ENCODE measurements at regions not wholly inside any gene's neighbourhood (a gene's known extent, or its start where the extent isn't known, plus 50 kb on each side); places are given as distances from the start of the nearest gene placed in this dataset.

DNA sequence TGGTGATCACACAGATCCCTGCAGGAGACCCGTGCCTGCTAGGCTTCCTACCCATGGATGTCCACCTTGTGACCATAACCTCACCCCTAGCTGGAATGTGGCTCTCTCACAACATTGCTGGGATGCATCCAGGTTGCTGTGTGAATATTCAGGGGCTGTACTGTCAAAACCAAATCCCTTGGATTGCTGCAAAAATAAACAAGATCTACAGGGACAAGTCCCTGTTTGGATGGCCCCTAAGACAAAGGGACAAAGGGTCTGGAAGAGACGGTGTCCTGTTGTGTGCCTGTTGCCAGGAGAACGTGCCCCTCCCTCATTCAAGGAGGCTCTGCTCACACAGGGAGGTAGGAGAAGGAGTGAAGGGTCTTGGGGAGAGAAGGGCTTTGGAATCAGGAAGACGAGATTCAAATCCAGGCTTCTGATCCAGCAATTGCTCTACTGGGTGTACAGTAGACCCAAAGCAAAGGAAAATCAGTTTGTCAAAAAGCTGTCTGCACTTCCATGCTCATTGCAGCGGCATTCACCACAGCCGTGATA is 89.2 kb upstream of the WASF3 start:
- TF ChIP-seq, protein P1, sequence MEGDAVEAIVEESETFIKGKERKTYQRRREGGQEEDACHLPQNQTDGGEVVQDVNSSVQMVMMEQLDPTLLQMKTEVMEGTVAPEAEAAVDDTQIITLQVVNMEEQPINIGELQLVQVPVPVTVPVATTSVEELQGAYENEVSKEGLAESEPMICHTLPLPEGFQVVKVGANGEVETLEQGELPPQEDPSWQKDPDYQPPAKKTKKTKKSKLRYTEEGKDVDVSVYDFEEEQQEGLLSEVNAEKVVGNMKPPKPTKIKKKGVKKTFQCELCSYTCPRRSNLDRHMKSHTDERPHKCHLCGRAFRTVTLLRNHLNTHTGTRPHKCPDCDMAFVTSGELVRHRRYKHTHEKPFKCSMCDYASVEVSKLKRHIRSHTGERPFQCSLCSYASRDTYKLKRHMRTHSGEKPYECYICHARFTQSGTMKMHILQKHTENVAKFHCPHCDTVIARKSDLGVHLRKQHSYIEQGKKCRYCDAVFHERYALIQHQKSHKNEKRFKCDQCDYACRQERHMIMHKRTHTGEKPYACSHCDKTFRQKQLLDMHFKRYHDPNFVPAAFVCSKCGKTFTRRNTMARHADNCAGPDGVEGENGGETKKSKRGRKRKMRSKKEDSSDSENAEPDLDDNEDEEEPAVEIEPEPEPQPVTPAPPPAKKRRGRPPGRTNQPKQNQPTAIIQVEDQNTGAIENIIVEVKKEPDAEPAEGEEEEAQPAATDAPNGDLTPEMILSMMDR (optimal IDR thresholded peaks at IDR 0.05 in 1 of 3, IDR thresholded peaks at IDR 0.05 in 1 of 3, conservative IDR thresholded peaks at IDR 0.05 in 1 of 3; ENCODE audit: extremely low read depth in 1 of 3, insufficient read depth in 2 of 3, low read length in 3 of 3): no peak
- no peak for TF ChIP-seq EZH2 (IDR thresholded peaks at IDR 0.05; ENCODE audit: low read length)
